NCI-H510A treated with DMSO at 0.1 percent for 48 hours (cell line): ENCODE measurements at regions not wholly inside any gene's neighbourhood (a gene's known extent, or its start where the extent isn't known, plus 50 kb on each side); places are given as distances from the start of the nearest gene placed in this dataset.
A peak's percentile ranks its signal among the peaks of the same experiment; 100 is the strongest.

ENCODE experiments used
- DNase-seq: peaks from one replicate; lab custom pipeline; 2025; lab: John Stamatoyannopoulos, UW

GRCh38 chr15:69892351-69892750, 205.4 kb downstream of the TLE3 start:
- no peak for DNase-seq

GRCh38 chr15:69893086-69893485, 204.6 kb downstream of the TLE3 start:
- no peak for DNase-seq

- peak; percentile 7 for DNase-seq
Measured at GRCh38 chr15:69893863-69894262, 203.9 kb downstream of the TLE3 start.

DNA sequence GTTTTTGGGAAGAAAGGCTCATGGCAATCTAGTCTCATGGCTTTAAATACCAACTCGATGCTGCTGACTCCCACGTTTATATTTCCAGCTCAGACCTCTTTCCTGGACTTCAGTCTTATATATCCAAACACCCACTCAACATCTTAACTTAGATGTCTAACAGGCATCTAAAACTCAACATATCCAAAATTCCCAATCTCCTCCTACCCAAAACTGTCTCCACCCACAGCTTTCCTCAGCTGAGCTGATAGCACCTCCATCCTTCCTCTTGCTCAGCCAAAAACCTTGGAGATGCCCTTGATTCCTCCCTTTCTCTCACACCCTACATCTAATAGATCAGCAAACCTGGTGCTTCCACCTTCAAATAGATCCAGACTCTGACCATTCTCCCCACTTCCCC, 202.5 kb downstream of the TLE3 start:
- no peak for DNase-seq

DNA sequence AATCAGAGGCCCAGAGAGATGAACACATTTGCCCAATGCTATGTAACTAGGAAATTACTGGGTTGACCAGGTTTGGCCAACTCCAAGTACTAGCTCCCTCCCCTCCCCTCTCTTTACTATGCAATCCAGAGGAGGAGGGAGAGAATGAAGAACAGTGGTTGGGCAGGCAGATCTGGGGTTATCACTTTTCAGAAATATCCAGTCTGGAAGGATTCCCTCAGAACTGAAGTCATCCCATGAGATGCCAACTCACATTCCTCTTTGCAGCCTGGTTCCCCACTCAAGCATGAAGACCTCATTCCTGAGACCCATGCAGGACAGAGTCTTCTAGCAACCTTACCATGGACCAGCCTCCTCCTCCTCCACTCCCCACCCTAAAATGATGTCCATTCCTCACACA, 201.1 kb downstream of the TLE3 start:
- no peak for DNase-seq

GRCh38 chr15:69897061-69897460, 200.7 kb downstream of the TLE3 start:
- no peak for DNase-seq

DNA sequence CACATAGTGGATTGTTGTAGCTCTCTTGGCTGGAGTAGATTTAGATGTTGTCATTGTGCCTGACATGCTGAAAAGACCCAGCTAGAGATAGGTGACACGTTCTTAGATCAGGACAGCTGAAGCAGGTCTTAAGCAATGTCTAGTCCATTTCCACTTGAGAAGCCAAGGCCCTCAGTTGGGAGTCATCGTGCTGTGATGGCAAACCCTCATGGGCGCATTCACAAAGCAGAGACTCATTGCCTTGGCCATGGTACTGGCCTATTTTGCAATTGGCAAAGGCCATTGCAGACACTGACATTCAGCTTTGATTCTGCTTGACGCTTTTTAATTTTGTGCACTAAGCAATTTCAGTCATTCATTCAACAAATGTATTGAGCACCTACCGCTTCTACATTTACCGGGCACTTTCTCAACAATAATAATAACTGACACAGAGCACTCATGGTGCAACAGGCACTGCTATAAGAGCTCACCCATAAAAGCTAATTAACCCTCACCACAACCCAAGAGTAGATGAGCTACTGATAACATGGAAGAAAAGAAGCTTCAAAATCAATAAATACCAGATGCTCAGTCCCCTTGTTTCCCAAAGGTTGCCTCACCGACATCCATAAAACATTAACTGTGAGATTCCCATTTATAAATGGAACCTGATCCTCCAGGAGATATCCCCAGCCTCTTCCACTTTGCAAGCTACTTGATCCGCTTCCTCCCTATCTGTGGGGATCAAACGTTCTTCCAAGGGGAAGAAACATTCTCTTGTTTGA, 200.1 kb downstream of the TLE3 start:
- no peak for DNase-seq

GRCh38 chr15:69898243-69898642, 199.5 kb downstream of the TLE3 start:
- DNase-seq: no peak

GRCh38 chr15:69902414-69903062, 195.2 kb downstream of the TLE3 start:
- no peak for DNase-seq

DNA sequence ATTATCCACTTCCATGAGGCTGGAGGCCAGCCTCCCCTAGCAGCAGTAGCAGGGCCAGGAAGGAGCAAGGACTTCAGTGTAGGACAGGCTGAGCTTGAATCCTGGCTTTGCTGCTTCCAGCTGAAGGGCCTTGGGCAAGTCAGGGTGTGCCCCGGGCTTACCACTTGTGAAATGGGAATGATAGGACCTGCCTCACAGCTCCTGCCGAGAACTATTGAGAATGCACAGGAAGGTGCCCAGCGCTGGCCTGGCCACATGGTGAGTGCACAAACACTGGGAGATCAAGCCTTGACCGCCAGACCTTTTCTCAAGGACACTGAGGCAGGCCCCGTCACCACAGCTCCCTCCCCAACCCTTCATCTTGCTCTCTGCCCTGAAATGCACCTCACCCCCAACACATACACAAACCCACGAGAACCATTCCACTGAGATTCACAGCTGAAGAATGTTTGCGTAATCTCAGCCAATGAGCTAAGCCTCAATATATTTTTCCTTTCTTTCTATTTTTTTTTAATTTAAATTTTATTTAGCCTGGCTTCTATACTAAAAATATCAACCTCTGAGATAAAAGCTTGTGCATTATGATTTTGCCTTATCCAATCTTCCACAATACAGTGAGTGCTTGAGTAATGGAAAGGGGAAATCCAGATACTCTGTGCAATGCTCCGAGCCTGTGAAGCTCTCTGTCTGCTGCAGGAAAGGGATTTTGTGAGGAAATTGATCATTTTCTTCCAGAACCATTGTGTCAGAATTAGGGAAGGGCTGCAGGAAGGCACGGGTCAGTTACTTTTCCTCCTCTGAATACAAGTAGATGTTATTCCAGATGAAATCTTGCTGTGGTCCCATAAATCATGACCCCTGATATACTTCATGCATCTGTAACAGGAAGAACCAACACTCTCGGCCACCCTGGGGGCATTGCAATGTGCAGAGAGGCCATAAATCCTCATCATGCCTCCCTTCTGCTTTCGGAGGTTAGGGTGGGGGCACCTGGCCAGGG, 193.9 kb downstream of the TLE3 start:
- no peak for DNase-seq

DNA sequence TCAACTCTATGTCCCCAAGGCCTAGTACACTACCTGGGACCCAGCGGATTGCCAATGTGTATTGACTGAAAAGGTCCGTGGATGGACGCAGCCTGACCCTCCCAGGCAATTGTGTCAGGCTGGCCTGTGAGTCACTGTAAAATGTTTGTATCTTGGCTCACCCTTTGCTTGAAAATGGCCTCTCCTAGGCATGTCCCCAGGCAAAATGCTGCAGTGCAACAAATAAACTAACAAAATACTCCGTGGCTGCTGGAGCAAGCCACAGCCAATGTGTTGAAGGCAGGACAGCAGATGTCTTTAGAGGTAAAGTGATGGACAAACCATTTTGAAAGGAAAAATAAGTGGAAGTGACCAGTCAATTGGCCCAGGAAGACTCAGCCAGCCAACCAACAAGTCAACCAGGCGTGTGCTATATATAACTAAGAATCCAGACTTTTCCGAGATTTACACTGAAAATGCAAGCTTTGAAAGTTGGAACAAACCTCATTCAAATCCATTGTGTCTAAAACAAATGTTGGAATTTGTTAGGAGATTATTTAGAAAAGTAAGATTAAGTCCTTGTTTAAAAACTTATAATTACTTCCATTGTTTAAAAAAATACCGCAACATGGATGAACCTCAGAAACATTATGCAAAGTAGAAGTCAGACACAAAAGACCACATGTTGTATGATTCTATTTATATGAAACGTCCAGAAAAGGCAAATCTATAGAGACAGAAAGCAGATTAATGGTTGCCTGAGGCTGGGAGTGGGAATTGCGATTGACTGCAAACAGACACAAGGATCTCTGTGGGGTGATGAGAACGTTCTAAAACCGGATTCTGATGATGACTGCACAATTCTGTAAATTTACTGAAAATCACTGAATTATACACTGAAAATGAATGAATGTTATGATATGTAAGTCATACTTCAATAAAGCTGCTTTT, 191.2 kb downstream of the TLE3 start:
- no peak for DNase-seq

GRCh38 chr15:69908060-69908459, 189.7 kb downstream of the TLE3 start:
- no peak for DNase-seq

DNA sequence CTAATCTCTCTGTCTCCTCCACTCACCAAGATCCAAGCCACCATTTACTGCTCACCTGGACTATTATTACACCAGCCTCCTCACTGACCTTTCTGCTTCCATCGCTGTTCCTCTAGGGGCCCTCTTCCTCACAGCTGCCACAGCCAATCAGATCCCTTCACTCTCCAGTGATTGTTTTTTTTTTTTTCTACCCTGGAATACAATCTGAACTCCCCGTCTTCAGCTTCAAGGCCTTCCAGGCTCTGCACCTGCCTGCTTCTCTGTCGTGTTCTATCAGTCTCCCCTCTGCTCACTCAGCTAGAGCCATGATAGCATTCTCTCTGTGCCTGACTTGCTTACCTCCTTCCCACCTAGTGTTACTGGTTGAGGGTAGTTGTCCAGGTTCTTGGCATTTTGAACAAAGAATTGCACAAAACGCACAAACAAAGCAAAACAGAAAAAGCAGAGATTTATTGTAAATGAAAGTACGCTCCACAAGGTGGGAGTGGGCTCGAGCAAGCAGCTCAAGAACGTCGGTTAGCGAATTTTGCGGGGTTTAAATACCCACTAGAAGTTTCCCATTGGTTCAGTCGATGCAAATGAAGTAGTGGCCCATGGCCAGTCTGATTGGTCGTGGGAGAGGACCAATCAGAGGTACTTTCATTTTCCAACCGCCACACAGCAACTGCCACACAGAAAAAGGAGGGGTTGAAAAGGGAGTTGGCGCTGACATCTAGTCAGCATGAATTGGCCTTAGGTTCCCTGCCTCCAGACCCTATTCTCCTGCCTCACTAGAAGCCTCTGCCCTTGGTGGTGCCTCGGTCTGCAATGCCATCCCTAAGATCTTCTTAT, 188.9 kb downstream of the TLE3 start:
- DNase-seq: no peak

- no peak for DNase-seq
Measured at GRCh38 chr15:69909719-69910444, 187.8 kb downstream of the TLE3 start.

GRCh38 chr15:69910514-69910913, 187.2 kb downstream of the TLE3 start:
- no peak for DNase-seq

DNA sequence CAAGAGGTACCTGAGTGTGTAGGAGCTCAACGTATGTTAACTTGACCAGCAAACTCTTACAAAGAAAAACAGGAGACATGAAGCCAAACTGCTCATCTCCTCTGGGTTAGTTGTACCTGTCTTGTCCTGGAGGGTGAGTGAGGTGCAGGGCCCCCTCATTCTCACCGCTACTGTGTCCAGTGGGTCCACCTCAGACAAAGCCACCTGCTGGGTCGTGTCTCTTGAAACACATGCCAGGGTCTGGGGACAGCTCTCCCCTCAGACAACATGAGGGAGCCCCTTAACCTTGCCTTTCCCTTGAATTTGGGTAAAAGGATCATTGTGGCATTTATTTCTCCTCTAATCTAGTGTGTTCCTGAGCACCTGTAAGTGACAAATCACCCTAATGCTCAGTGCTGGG, 185.6 kb downstream of the TLE3 start:
- DNase-seq: no peak

- DNase-seq: no peak
Measured at GRCh38 chr15:69914040-69914439, 183.7 kb downstream of the TLE3 start.

DNA sequence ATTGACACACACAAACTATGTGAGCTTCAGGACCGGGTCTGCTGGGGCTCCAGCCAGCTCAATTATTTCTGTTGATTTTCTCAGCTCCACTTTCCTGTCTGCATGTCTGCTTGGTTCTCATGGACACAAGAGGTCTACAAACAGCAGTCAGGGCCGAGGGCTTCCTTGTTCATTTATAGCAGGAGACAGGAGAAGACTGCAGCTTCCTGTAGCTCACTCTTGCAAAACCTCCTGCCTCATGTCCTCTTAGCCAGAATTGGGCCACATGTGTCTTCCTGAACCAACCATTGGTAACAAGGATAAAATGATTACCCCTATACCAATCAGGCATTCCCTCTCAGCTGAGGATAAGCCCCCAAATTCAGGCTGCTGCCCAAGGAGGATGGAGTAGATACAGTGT, 182.8 kb downstream of the TLE3 start:
- peak; percentile 21 for DNase-seq

GRCh38 chr15:69916169-69916785, 181.4 kb downstream of the TLE3 start:
- no peak for DNase-seq
